GF-D8 (cell line): ENCODE measurements at regions not wholly inside any gene's neighbourhood (a gene's known extent, or its start where the extent isn't known, plus 50 kb on each side); places are given as distances from the start of the nearest gene placed in this dataset.
"Not testable (repeated sequence)": the region's sequence is repeated elsewhere in the genome, so short reads cannot be mapped to it uniquely, and the experiment has no call there.

Experiments used
- DNase-seq: peaks from one replicate; lab custom pipeline; 2025; lab: John Stamatoyannopoulos, UW

GRCh38 chr14:52124791-52125684 is 56.2 kb upstream of the NID2 start:
- no peak for DNase-seq

- not testable (repeated sequence) for DNase-seq
Measured at GRCh38 chr14:52122163-52122562, 53.3 kb upstream of the NID2 start.

- no peak for DNase-seq
Measured at GRCh38 chr14:52121441-52121840, 52.6 kb upstream of the NID2 start.

GRCh38 chr14:52119030-52119429 is 50.2 kb upstream of the NID2 start:
- no peak for DNase-seq
